GM18505 (cell line): ENCODE measurements at regions not wholly inside any gene's neighbourhood (a gene's known extent, or its start where the extent isn't known, plus 50 kb on each side); places are given as distances from the start of the nearest gene placed in this dataset.
"Not testable (repeated sequence)": the region's sequence is repeated elsewhere in the genome, so short reads cannot be mapped to it uniquely, and the experiment has no call there.

Source experiments
- ATAC-seq: cut with Tn5 transposase; IDR thresholded peaks from one replicate; pipeline ENCODE4 v1.9.1; 2021; ENCODE audit not compliant: unreplicated experiment
- POLR2A ChIP-seq: IDR thresholded peaks from 4 replicates; pipeline ENCODE4 v1.6.1; 2011; ENCODE audit warnings: borderline replicate concordance; ENCODE audit not compliant: insufficient read depth, insufficient read length; ENCODE audit errors: extremely low read depth

DNA sequence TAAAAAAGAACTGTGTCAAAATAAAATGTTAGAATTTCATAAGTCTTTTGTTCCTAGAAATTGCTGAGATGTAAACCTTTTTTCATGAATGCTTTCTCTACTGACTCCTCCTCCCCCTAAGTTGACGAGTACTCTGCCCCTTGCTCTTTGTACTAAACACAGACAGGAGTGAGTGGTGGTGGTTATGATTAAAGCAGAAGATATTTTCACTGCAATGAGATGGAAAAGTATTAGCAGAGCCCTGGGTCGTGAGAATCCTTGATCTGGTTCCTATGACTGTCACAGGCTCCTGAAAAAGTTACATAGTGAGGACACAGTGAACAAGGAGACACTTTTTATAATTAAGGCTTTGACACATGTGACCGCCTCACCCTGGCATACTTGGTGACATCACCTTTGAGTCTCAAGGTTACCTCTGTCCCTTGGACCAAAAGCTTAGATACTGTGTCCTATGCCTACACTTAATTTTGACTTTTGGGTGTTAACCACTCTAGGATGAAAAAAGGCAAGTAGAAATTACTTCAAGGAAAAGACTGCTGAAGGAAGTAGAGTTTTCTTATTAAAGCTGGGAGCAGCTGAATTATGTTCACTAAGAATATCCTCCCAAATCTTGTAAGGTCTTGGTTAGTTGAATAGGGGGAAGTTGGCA lies 130.4 kb upstream of the LYSMD4 start:
- ATAC-seq = no peak
- TF ChIP-seq POLR2A = no peak

DNA sequence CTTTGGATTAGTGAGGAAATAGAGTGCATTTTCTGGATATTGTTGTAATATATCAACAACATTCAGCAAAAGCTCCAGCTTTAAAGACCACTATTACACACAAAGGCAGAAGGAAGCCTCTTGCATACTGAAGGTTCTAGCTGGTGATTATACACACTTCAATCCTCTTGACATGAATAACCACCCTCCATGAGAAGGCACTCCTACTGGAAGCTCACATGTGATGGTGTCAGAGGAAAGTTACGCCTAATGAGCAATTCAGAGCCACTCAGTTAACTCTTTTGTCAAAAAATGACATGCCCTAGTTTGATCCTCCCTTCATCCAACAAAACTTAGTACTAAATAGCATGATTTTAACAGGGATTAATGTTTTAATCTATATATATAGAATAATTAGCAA lies 124.6 kb upstream of the LYSMD4 start:
- no peak for ATAC-seq
- no peak for TF ChIP-seq POLR2A

DNA sequence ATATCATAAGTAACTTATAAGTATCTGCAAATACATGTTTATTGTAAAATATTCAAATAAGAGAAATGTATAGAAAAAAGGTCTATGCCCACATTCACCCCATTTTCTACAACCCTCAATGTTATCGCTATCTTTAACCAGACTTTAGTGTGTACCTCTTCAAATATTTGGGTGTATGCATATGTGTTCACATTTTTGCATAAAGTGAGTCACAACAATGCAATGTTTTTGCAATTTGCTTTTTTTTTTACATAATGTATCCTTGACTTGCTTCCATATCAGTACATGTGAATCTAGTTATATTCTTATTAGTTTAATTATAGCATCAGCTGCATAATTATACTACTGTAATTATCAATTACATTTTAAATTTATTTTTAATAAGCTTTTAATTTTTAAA lies 117.3 kb upstream of the LYSMD4 start:
- no peak for TF ChIP-seq POLR2A
- ATAC-seq = no peak

DNA sequence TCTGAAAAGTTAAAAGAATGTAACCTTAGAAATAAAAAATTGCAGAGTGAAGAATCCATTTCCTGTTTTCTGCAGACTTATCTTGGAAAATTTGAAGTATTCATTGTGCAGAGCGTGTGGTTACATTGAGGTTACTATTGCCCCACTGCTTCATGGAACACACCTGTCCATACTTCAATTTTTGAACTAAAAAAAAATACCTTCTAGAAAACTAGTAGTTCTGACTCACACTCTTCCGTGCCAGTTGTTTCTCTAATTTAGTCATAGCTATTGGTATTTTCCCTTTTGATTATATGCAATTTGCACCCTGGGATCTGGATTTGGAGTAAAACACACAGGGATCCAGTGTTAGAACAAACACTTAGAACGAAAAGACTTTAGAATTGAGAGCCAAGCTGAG lies 111.8 kb upstream of the LYSMD4 start:
- peak; percentile 74 for ATAC-seq
- TF ChIP-seq POLR2A = no peak

DNA sequence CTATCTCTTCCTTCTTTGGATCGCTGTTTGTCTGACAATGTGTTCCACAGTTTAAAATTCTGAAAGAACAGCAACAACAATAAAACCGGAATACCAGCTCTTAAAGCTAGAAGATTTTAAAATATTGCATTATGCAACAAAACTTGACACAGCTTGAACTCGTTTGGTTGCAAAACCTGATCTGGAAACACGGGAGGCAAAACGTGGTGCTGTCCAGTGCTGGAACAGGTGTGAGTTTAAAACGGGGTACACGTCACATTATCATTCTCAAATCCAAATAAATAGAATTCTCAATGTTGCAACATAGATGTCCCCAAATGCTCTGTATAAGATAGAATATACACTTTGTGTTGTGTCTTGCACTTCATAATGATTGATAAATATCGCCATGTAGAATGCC lies 110.9 kb upstream of the LYSMD4 start:
- ATAC-seq = no peak
- no peak for TF ChIP-seq POLR2A

DNA sequence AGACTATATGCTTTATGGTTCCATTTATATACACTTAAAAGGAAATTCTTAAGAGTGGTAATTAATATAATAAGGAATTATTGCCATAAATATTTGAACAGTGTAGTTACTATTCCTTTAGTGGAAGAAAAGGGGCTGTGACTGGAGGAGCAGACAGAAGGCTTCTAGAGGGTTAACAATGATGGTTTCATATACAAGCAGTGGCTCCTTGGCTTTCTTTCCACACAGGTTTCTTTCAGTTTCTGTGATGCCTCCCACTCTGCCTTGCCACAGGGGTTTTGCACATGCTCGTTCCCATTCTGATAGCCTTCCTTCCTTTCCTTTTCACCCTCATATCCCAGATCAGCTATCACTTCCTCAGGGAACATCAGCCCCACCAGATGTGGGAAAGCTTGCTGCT lies 108.8 kb upstream of the LYSMD4 start:
- no peak for ATAC-seq

DNA sequence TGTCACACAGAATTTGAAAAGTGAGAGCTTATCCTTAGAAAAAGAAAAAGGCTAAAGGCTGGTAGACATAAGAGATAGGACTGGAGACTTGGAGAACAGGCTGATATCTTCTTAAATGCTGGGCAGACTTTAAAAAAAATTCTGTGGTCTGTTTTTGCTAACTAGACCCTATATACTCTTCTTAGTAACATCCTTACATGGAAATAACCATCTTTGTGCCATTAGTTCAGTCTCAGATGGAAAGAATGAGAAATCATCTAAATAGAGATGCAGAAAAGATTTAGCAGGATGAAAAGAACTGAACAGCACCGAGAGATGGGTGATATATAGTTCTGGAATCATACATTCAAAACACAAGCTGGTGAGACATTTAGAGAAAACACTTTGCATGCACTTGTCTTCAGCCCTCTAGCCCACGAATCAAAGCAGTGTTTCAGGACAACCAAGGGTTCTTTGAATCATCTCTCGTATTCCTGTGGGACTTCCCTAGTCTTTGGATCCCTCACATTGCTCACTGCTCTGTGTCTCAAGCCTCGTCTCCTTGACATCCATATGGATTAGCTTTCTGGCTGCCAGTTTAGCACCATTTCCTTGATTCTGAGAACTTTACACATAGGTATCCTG lies 93.0 kb upstream of the LYSMD4 start:
- ATAC-seq = no peak

More for the DNA sequence above, 108.8 kb upstream of the LYSMD4 start:
- TF ChIP-seq POLR2A = no peak

DNA sequence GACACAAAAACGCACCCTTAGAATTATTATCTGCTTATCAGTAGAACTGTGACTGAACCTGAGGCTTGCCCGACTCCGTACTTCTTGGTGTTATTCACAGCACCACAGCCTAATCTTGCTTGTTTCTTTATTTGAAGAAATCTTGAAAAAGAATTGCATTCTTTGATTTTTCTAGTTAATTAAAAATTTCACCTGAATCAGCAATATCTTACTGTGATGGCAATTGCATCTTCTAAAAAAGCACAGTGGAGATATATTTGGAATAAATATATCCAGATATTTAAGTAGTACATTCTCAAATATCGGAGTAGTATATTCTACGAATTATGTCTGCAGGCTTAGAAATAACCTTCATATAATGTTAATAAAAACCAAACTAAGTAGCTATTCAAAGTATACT lies 90.1 kb upstream of the LYSMD4 start:
- TF ChIP-seq POLR2A = no peak
- no peak for ATAC-seq

More for the DNA sequence above, 93.0 kb upstream of the LYSMD4 start:
- no peak for TF ChIP-seq POLR2A

DNA sequence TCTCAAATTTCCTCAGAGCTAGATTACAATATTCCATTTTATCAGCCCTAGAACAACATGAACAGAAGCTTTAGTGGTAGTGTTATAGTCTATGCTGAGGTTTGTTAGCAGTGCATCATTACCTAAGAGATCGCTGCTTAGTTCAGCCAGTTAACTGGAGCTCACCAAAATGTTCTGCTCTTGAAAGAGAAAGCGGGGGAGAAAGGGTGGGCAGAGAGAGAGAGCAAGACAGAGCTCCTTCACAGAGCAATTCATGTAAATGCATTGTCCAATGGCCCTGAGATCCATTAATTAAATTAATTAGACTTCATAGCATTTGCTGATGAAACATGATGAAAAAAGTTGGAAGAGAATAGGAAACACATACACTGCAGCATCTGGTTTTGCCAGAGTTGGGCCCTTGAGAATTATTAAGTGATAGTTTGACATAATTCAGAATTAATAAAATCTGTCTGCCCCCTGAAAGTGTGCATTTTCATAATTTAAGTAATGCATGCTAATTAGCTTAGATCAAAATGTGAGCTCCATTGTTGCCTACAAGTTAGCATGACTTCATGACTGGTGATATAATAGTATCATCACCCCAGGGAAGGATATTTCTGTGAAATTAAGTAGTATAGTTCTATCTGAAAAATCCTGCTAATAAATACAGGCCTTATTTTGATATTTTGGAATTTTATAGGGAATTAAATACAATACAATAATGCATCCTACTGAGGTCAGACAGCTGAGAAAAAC lies 86.9 kb upstream of the LYSMD4 start:
- no peak for ATAC-seq
- no peak for TF ChIP-seq POLR2A

DNA sequence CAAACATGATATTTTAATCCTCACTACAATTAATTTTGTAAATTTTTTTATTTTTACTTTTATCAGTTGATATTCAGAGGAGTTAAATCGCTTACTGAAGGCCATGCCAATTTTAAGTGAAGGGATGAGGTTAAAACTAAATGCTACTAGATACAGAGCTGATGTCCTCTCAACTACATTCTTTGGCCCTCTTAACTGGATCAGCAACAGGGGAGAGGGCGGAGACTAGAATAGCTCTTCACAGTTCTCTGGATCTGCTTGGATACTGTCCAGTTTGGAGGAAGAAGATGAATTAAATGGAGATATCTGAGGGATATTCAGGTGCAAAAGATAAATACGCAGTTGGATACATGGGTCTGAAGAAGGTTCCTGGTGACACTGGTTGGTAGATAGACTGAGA lies 85.6 kb upstream of the LYSMD4 start:
- no peak for TF ChIP-seq POLR2A
- ATAC-seq = no peak

DNA sequence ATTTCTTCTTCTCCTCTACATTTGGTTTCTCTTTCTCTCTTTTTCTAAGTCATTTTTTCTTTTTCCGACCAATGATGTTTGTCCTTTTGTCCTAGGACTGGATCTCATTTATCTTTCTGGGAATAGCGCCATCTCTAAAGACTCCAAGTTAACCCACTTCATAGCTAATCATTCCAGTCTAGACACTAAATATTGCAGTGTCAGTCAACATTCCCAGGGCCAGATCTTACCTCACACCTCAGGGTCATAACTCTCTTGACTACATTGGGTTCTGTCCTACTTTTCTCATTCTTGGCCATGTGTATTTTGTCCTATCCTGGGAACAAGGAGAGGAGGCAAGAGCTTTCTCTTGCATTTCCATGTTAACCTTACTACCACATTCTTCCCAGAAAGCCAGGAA lies 83.6 kb upstream of the LYSMD4 start:
- ATAC-seq = not testable (repeated sequence)

DNA sequence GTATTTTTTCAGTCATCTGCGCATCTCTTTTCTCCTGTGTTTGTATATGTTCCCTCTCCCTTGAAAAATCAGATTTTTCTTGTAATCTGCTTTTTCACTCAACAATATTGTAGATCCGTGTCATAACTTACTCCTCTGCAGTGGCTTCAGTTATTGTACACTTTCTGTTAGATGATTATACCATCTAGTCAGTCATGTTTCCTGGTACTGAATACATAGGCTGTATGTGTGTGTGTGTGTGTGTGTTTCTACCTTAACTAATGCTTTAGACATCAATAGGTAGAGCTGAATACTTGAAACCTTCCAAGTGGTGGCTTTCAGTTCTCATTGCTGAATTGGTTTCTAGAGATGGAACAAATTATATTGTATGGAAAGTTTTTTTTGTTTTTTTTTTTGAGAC lies 77.4 kb upstream of the LYSMD4 start:
- not testable (repeated sequence) for ATAC-seq

DNA sequence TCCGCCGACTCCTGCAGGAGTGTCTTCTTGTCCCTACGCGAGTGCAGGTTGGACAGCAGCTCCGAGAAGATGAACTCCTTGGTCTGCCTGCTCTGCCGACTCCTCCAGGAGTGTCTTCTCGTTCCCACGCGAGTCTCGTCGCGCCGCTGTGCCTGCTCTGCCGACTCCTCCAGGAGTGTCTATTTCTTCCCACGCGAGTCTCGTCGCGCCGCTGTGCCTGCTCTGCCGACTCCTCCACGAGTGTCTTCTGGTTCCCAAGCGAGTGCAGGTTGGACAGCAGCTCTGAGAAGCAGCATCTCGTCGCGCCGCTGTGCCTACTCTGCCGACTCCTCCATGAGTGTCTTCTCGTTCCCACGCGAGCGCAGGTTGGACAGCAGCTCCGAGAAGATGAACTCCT lies 66.6 kb upstream of the LYSMD4 start:
- ATAC-seq = not testable (repeated sequence)

DNA sequence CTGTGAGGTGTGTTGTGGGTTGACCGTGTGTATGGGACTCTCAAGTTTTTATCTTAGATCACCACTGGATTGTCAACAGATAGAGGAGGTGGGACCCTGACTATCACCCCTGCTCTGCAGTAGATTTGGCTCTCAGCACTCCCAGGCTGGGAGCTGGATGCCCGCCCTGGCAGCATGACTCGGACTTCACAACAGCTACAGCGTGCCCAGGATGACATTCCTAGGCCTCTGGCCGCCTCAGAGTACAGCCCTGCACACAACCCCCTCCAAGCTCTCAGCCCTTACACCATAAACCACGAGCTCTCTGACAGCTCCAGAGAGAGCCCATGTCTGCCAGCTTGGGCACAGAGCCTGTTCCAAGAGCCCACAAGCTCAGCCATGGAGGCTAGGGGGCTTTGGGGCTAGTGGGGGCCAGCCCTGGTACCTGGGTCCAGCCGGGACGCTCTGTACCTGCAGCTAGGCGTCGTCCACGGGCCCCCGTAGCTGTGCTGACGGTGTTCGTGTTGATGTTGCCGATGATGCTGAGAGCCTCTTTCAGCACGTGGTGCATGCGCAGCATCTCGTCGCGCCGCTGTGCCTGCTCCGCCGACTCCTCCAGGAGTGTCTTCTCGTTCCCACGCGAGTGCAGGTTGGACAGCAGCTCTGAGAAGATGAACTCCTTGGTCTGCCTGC lies 66.1 kb upstream of the LYSMD4 start:
- not testable (repeated sequence) for ATAC-seq

DNA sequence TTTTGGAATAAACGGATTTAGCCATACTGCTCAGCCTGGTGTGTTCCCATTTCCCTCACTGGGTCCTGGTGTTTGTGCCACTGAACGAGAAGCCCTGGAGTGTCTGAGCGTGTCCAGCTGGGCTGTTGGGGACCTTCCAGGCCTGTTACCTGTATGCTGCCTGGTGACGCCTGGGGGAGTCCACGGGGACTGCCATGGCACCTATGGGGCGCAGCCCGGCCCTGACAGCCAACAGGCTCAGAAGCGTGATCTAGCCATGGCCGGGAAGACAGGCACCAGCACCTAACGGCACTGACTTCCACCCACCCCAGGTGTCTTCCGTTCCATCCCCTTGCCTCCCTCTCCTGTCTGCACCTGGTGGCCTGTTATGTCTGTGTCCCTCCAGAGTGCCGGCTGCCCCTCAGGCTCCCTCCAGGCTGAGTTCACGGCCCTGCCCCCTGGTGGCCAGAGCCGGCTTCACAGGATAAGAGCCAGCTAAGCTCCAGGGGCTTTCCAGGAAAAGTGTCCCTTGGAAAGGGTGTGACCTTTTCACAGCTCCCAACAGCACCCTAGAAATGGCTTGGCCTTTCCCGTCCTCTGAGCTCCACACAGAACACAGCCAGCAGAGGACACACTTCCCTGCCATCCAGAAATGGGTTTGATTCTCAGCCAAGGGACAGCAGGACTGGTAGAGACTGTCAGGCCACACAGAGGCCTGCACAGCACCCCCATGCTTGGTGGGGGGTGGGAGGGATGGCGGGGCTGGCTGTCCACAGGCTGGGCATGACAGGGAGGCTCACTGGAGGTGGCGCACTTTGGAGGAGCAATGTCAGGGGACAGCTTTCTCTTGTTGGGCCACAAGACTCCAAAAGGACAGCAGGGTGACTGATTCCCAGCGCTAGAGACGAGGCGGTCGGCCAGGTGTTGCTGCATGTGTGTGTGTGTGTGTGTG lies 64.0 kb upstream of the LYSMD4 start:
- ATAC-seq = not testable (repeated sequence)

DNA sequence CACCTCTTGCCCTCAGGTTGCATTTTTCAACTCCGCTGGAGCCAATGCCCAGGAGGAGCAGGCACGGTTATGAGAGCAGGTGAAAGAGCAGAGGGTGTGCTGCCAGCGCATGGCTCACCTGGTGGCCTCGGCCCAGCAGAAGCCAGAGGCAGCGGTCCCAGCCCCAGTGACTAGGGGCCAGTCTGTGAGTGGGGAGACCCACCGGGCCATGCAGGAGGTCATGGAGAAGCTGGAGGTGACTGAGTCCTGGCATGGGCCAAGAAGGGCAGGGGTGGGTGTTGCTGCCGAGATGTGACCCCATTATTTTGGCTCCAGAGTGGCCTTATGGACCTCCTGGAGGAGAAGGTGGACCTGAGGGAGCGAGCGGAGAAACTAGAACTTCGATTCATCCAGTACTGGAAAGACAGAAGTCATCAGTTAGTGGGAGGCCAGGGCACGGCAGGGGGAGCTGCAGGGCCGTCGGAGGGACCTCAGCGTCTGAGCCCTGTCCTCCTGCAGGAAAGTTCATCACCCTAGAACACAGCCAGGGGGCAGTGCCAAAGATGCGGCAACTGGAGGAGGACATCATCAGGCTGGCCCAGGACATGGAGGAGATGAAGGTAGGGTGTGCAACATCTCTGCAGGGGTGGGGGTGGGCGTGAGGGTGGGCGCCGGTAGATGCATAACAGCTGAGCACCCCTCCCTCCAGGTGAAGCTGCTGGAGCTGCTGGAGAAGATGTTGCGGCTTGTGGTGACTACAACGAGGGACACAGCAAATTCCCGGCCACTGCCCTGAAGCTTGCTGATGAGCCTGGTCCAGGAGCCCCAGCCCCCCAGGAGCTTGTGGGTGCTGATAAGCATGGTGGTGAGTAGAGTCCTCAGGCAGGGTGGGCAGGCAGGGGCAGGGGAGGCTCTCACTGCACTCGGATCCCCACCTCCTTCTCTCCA lies 58.9 kb upstream of the LYSMD4 start:
- not testable (repeated sequence) for ATAC-seq

DNA sequence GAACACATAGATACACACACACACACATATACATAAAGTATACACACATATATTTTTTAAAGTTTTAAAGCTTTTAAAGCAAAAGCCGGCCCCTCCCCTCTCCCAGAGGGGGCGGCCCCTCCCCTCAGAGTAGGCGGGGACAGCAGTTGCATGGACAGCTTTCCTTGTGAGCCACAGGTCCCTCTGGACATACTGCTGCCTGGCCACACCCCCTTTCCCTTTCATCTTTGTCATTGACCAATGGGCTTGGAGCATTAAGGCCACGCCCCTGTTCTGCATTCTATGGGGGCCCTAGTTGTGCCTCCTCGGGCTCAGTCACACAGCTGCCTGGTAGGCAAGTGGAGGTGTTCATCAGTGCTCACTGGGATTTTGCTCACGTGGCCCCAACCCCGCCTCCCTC lies 57.5 kb upstream of the LYSMD4 start:
- not testable (repeated sequence) for ATAC-seq
